Progenitor cell of endocrine pancreas (in vitro differentiated cells): ENCODE measurements at regions not wholly inside any gene's neighbourhood (a gene's known extent, or its start where the extent isn't known, plus 50 kb on each side); places are given as distances from the start of the nearest gene placed in this dataset.

Source experiments
- DNase-seq: peaks from one replicate; pipeline ENCODE4 v3.0.0; 2021; ENCODE audit warnings: low spot score; ENCODE audit not compliant: unreplicated experiment
- H3K27ac Mint-ChIP-seq: 2 replicates; pipeline ENCODE4 v1.8.0; 2021; ENCODE audit warnings: mild to moderate bottlenecking, moderate library complexity, mixed read lengths
- H3K27me3 Mint-ChIP-seq: 2 replicates; pipeline ENCODE4 v1.8.0; 2021; ENCODE audit warnings: mixed read lengths
- H3K36me3 Mint-ChIP-seq: 2 replicates; pipeline ENCODE4 v1.8.0; 2022; ENCODE audit warnings: mixed read lengths; ENCODE audit not compliant: insufficient read depth
- H3K4me1 Mint-ChIP-seq: 2 replicates; pipeline ENCODE4 v1.8.0; 2021; ENCODE audit warnings: low read depth, mixed read lengths
- H3K4me3 Mint-ChIP-seq: 2 replicates; pipeline ENCODE4 v1.8.0; 2021; ENCODE audit warnings: low read depth, mild to moderate bottlenecking, moderate library complexity, mixed read lengths
- H3K9me3 Mint-ChIP-seq: 2 replicates; pipeline ENCODE4 v1.8.0; 2021; ENCODE audit warnings: low read depth, mixed read lengths
- CTCF ChIP-seq: fragments of 200-600 bp; sonication (generic); IDR thresholded peaks from one replicate; pipeline ENCODE4 v1.5.0; 2021; ENCODE audit warnings: antibody characterized with exemption, mild to moderate bottlenecking; ENCODE audit not compliant: unreplicated experiment

- TF ChIP-seq CTCF, result no peak
- no peak for DNase-seq
Measured at GRCh38 chr13:105200181-105200580, 1335.3 kb downstream of the EFNB2 start.

GRCh38 chr13:105196052-105196451, 1339.4 kb downstream of the EFNB2 start:
- Mint-ChIP-seq H3K4me3 (no peak overlapping the region), H3K9me3 (no peaks in the 10 kb centered on the region), H3K27ac (no peak overlapping the region), H3K27me3 (no peaks in the 10 kb centered on the region), H3K4me1 (no peaks in the 10 kb centered on the region), H3K36me3 (no peaks in the 10 kb centered on the region)
- DNase-seq, result no peak
- no peak for TF ChIP-seq CTCF

More at GRCh38 chr13:105200181-105200580, 1335.3 kb downstream of the EFNB2 start:
- no peak overlapping the region for H3K4me3 Mint-ChIP-seq
- H3K36me3 Mint-ChIP-seq, result no peaks in the 10 kb centered on the region
- peaks cover 4% of the 10 kb centered on the region for H3K9me3 Mint-ChIP-seq
- H3K4me1 Mint-ChIP-seq, result peaks cover 3% of the 10 kb centered on the region
- H3K27ac Mint-ChIP-seq, result no peak overlapping the region
- H3K27me3 Mint-ChIP-seq, result no peaks in the 10 kb centered on the region

DNA sequence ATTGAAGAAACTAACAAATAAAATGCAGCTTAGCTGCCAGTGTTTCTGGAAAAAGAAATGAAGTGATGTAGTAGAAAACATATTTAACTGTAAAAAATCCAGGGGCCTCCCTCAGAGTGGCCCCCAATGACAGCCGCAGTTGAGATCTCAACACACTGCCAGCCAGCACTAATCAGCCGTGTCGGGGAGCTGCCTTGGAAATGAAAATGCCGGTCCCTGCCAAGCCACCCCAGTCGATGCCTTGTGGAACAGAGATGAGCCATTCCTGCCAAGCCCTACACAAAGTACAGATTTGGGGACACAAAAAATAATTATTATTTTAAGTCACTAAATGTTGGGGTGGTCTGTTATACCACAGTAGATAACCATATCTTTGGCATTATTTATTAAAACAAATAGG, 1342.4 kb downstream of the EFNB2 start:
- TF ChIP-seq CTCF, result no peak
- Mint-ChIP-seq H3K27me3 (no peaks in the 10 kb centered on the region), H3K4me3 (no peak overlapping the region), H3K27ac (no peak overlapping the region), H3K9me3 (no peaks in the 10 kb centered on the region), H3K36me3 (no peaks in the 10 kb centered on the region), H3K4me1 (no peaks in the 10 kb centered on the region)
- DNase-seq, result no peak

DNA sequence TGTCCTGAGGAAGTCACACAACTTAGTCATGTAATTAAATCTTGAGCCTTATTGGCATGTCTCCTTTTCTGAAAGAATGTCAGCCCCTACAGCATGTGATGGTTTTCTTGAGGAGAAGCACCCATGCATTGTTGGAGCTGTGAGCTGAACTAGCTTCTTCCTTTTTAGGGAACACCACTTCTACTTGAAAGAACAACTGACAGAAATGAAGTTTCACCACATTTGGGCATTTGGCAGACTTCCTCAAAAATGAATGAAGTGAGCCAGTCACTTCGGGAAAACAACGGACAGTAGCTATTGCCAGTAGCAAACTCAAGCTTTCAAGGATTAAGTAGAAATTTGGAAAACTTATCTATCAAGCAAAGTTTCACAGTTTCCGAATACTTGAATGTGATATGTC, 1351.3 kb downstream of the EFNB2 start:
- no peak for DNase-seq
- H3K9me3 Mint-ChIP-seq, result no peaks in the 10 kb centered on the region
- H3K4me1 Mint-ChIP-seq, result no peaks in the 10 kb centered on the region
- no peaks in the 10 kb centered on the region for H3K36me3 Mint-ChIP-seq
- H3K27ac Mint-ChIP-seq, result no peak overlapping the region
- no peaks in the 10 kb centered on the region for H3K27me3 Mint-ChIP-seq
- TF ChIP-seq CTCF, result no peak
- no peak overlapping the region for H3K4me3 Mint-ChIP-seq

- Mint-ChIP-seq H3K4me3 (no peak overlapping the region), H3K4me1 (no peaks in the 10 kb centered on the region), H3K9me3 (no peaks in the 10 kb centered on the region), H3K27me3 (no peaks in the 10 kb centered on the region), H3K27ac (no peak overlapping the region), H3K36me3 (no peaks in the 10 kb centered on the region)
- no peak for TF ChIP-seq CTCF
- DNase-seq, result no peak
Measured at GRCh38 chr13:105177265-105177900, 1358.1 kb downstream of the EFNB2 start.
